ENCODE measurements at regions not wholly inside any gene's neighbourhood (a gene's known extent, or its start where the extent isn't known, plus 50 kb on each side); places are given as distances from the start of the nearest gene placed in this dataset.
"Not testable (repeated sequence)": the region's sequence is repeated elsewhere in the genome, so short reads cannot be mapped to it uniquely, and the experiment has no call there.

DNA sequence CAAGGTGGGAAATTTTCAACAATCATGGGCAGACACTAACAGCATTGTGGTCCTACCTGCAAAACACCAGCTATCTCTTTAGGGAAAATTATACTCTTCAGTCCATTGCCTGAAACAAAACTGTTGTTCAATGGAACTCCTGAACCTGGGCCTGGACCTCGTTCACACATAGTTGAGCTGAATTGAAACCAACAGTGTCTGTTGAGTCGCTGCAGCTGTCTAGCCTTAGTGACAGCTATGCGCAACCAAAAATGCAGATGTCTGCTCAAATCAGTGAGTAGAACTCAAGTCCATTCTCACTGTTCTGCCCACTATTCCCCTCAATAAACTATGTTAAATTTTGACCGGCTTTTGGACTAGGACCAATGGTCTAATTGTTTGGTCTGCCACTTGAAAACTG lies 286.2 kb downstream of the TFAP2A start:
- no peak for DNase-seq (ENCODE audit: low read depth)

DNA sequence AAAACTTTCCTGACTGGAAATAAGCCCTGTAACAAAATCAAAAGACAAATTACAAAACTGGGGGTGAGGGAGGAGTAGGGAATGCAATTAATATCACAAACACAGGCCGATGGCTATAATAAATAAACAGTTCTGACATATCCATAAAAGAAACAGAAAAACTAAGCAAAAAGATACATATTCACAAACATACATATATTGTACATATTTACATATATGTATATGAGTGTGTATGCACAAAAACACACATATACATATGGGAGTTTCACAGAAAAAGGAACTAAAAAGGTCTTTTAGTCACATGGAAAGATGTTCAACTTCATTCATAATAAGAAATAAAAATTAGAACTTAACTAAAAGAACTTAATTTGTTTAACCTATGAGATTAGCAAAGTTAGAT lies 292.7 kb downstream of the TFAP2A start:
- DNase-seq (ENCODE audit: low read depth): no peak

DNA sequence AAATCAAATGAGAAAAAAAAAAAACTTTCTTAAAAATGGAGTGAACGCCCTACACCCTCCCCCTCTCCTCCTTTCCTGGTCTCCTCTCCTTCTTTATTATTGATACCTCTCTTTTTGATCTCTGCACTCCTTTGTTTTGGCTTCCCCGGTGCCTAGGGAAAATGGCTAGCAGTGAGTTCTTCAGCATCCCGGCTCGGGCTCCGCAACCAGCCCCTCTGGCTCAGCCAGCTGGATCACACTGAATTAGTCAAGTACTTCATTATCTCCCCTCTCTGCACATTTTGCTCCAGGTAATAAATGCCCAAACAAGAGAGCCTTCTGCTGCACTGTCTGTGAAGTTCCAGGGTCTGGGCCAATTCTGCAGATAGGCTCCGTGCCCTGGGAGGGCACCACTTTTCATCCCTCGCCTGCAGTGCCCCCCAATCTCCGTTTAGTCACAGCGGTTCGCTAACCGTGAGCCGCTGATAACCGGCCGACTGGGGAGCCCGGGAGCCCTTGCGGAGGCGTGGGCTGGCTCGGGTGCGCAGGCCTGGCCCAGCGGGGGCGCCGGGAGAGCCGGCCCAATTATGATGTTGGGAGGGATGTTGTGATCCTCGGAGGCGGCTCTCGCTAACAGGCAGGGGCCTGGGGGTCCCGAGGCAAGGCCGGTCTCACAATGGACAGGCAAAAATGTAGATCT lies 301.9 kb downstream of the TFAP2A start:
- DNase-seq (ENCODE audit: low read depth): peak; percentile 53

DNA sequence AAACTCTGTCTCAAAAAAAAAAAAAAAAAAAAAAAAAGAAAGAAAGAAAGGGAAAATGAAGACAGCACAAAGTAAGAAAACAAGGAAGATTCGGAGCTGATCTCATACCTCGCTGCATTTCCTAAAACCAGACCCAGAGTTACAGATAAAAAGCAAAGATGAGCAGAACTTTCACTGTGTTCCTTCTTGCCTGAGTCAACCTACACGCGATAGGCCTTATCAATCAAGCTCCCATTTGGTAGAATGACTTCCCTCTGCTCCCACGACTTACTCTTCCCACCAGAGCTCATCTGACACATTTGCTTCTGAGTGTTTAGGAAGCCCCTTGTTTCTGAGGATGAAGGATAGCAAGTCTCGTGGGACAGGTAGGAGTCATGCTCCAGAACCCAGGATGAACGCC lies 302.9 kb downstream of the TFAP2A start:
- no peak for DNase-seq (ENCODE audit: low read depth)

DNA sequence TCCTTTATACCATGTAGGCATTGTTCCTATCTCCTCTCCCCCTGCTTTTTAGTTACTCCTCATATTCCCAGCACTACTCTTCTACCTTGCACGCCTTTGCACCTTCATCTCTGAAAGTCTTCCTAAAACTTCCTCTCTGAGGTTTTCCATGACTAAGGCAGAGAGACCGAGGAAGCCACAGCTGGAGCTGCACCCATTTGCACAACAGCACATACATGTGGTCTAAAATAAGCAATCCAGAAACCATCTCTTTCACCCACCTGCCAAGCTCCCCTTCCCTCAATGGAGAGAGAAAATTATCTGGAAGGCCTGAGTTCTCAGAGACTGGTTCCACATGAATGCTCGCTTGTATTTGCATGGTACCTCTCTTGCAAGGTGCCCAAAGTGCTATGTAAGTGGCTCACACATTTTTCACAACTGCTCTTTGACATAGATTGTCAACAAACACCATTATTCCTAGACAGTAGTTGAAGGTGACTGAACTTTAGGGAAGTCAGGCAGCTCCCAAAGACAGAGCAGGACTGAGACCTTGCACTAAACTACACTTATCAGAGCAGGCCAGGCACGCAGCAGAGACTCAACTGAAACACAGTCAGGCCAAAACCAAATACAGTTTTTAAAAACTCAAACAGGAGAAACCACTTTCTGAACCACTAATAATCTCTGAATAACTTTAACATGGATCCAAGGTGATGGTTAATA lies 313.2 kb downstream of the TFAP2A start:
- peak; percentile 80 for DNase-seq (ENCODE audit: low read depth)

DNA sequence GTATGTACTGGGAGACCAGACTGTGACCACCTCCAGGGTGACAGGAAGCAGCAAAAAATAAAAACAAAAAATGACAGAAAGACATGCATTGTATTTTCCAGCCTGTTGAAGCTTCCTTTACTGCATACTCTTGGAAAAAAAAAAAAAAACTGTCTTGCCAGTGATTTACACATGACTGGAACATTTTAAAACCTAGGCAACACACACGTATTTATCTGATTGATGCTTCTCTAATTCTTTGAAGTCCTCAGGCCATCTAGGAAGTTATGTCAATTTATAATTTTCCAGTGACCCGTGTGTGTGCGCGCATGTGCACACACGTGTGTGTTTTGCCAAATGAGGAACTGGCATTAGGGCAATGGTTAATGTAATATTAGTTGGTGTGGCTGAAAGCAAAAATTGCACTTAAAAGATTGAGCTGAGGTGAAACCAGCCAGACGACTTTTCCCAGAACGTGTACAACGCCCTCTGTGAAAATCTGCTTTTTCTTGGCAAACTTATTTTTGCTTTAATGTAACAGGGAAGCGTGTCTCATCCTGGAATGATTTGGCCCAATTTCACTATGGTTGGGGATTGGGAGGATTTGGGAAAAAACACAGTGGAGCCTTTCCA lies 315.2 kb downstream of the TFAP2A start:
- no peak for DNase-seq (ENCODE audit: low read depth)

DNA sequence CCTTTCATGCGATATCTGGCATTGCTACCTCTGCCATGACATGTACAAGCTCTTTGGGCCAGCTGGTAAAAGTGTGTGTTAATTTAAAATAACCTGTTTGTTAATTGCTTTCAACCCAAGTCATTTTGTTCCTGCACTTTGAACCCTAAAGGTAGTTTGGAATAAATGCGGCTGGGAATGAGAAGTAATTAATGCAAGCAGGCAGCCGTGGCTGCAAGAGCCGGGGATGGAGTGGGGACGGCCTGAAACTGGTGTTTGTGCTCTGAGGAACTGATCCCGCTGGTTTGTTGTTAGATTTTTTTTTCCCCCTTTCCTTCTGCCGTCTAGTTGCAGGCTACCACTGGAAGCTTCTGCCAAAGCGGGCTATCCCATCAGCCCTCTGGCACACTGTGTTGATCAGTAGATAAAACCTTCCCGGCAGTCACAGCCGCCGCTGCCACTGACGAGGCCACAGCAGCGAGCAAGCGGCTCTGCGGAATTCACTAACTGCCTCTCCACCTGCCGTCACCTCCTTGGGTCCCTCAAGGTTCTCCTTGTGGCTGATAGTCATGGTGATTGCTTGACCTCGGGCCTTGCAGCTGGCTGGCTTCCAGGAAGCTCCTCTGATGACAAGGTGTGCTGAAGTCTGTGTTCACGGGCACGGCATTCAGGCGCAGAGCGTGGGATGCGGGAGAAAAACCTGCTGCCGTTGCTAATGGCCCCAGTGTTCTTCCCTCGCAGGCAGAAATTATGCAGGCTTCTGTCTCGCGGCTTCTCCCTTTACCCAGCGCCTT lies 315.9 kb downstream of the TFAP2A start:
- DNase-seq (ENCODE audit: low read depth): peak; percentile 49

DNA sequence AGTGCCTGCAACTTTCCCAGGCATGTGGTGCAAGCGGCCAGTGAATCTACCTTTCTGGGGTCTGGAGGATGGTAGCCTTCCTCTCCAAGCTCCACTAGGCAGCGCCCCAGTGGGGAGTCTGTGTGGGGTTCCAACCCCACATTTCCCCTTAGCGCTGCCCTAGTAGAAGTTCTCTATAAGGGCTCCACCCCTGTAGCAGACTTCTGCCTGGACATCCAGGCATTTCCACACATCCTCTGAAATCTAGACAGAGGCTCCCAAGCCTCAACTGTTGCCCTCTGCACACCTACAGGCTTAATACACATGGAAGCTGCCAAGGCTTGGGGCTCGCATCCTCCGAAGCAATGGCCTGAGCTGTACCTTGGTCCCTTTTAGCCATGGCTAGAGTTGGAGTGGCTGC lies 321.6 kb downstream of the TFAP2A start:
- DNase-seq (ENCODE audit: low read depth): no peak

DNA sequence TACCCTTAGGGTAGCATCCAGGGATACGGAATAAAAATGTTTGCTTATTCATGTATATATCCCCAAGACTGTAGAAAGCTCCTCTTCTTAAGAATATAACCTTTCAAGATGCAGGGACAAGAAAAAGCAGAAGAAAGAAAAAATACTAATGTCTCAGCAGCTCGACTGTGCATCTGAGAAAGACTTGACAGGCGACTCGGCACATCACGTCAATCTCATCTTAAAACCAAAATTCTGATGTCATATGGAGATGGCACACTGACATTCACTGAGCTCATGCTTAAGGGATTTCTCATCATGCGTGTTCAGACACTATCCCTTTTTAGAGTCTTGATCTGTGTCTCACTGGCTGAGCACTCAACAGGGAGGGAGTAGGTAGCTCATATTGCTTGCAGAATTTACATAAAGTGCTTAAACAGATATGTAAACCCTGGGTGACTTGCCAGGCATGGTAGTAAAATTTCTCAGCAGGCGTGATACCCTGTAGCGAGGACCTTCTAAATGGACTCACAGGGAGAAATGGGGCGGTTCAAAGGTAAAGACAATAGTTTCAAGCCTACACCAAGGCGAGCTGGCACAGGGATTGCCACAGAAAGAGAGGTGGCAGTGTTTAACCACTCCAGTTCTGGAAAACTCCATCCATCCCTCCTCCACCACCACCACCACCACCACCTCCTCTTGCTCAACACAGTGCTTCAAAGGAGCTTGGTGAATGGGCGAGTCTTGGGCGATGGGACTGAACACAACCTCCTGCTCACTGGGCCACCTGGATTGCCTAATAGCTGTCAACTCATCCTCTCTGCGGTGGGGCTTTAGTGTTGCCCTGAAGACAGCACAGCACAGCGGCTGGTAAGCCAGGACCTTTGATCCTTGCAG lies 330.5 kb downstream of the TFAP2A start:
- DNase-seq (ENCODE audit: low read depth): peak; percentile 33

DNA sequence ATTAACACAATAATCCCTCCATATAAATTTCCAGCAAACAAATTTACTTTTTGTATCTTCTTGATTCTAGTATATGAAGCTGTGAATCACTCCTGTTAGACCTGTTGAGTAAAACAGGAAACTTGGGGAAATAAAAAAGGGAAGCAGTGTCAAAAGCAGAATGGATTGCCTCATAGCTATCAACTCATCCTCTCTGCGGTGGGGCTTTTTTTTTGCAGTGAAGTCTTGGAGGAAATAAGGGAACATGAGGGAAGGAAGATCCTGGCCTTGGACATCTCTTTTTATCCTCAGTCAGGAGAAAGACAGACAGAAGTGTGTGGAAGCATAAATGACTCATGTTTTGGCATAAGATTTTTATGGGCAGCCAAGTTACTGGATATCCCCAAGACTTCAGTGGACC lies 332.5 kb downstream of the TFAP2A start:
- DNase-seq (ENCODE audit: low read depth): no peak

DNA sequence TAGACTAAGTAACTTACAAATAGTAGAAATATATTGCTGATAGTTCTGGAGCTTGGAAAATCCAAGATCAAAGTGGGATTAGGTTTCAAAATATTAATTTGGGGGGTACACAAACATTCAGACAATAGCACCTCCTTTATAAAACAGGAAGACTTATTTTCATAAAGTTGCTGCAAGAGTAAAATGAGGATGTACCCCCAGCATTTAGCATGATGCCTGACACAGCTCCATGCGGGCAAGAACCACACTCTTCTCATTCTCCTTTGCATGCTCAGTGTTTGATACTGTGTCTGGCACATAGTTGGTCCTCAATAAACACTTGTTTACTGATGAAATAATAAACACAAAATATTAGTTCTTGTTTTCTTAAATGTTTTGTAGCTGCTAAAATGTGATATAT lies 332.9 kb downstream of the TFAP2A start:
- no peak for DNase-seq (ENCODE audit: low read depth)

DNA sequence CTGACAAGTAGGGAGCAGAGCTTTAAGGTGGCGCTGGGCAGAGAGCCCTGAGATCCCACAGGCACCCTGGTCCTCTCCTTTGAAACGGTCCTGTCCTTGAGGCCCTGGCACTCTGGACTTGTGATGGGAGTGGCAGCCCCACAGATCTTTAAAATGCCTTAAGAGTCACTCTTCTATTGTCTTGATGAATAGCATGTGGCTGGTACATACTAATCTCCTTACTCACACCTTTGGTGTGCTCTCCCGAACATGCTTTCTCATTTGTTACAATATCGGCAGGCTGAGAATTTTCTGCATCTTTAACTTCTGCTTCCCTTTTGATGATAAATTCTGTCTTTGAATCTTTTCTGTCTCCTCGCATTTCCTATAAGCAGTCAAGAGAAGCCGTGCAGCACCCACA lies 333.8 kb downstream of the TFAP2A start:
- DNase-seq (ENCODE audit: low read depth): peak; percentile 26

DNA sequence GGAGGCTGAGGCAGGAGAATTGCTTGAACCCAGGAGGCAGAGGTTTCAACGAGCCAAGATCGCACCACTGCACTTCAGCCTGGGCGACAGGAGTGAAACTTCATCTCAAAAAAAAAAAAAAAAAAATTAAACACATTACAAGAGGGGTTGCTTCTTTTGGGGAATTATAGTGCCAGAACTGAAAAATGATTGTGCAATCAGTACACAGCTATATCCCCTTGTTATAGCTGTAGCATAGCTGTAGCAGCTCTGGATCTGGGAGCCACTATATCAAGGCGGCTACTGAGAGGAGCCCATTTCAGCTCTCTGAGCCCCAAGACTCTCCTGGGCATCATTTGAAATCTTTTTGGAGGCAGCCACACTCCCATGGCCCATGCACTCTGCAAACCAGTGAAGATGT lies 334.3 kb downstream of the TFAP2A start:
- DNase-seq (ENCODE audit: low read depth): no peak

DNA sequence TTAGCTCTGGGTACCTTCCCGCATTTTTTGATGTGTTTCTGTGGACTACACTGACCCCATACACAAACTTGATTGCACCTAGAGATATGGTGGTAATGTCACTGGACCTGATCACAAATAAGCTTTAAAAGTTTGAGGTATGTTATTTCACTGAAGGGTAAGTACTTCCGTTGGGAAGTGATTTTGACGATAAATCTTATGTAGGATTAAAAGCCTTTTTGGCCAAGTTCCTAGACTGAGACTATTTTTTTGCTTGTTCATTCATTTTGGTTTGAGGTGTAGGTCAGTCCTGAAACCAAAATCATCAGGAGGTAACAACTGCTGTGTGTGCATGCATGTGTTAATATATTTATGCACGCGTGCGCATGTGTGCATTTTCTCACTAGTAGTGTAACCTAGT lies 336.3 kb downstream of the TFAP2A start:
- no peak for DNase-seq (ENCODE audit: low read depth)

DNA sequence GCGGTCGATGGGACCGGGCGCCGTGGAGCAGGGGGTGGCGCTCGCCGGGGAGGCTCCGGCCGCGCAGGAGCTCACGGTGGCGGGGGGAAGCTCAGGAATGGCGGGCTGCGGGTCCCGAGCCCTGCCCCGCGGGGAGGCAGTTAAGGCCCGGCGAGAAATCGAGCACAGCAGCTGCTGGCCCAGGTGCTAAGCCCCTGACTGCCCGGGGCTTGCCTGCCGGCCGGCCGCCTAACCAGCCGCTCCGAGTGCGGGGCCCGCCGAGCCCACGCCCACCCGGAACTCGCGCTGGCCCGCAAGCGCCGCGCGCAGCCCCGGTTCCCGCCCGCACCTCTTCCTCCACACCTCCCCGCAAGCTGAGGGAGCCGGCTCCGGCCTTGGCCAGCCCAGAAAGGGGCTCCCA lies 340.1 kb downstream of the TFAP2A start:
- DNase-seq (ENCODE audit: low read depth): not testable (repeated sequence)

DNA sequence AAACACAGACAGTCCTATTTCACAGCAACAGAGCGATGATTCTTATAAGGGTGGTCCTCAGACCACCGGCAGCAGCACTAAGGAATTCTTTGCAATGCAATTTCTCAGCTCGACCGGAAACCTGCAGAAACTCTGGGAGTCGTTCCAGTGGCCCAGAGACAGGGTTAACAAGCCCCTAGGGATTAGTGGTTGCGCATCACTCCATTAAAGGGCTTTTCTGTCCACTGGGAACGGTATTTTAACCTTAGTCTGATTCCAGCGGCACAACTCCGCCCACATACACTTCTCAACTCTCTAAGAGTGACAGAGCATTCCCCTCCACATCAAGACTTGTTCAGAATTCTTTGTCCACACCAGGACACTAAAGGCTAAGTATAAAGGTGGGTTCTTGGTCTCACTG lies 341.5 kb downstream of the TFAP2A start:
- peak; percentile 69 for DNase-seq (ENCODE audit: low read depth)

DNA sequence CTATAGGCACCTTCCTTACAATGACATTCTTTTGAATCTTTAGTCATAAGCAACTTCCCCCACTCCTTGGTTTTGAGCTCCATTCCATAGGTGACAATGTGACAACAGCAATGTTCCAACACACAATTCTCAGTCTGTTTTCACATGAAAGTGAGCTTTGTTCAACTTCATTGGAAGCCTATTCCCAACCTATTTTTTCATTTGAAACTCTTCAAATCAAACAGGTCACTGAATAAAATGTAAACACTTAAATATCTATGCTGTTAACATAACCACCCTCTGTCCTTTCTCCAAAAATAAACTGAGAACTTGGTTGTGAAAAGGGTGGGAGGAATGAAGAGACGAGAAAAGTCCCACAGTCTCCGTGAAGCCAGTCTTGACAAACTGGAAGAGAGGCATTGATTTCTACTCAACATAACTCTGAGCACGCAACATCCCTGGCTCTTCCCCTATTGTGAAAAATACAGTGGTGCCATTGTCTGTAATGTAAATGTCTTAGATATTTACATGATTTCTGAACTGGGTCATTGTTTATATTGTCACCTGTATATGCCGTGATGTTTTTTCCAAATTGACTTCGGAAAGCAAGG lies 343.1 kb downstream of the TFAP2A start:
- DNase-seq (ENCODE audit: low read depth): no peak

DNA sequence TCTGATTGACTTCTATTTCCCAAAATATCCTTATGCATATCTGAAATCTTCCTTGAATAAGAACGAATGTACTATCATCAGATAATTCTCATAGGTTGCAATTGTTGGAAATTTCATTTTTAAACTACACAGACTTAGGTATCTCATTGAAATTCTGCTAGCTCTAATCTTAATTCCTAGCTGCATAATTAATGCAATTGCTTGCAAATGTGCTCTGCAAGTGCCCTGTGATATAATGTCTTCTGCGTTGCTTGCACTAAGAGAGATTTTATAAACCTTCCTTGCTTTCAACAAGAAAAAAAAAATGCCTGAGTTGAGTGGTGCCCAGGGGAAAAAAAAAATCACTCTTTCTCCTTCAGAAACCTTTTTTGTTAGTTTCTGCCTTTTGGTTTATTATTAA lies 354.9 kb downstream of the TFAP2A start:
- no peak for DNase-seq (ENCODE audit: low read depth)

DNA sequence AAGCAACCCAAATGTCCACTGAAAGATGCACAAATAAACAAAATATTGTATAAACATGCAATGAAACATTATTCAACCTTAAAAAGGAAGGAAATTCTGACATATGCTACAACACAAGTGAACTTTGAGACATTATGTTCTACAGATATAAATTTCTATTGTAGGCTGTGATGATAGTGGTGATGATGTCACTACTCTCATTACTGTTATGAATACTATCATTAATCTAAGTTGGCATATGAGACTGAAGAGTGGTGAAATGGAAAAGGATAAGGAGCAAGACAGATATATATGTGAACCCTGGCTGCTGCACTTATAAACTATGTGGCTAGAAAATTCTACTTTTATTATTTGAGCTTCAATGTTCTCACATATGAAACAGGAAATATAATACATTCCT lies 360.2 kb downstream of the TFAP2A start:
- DNase-seq (ENCODE audit: low read depth): no peak

DNA sequence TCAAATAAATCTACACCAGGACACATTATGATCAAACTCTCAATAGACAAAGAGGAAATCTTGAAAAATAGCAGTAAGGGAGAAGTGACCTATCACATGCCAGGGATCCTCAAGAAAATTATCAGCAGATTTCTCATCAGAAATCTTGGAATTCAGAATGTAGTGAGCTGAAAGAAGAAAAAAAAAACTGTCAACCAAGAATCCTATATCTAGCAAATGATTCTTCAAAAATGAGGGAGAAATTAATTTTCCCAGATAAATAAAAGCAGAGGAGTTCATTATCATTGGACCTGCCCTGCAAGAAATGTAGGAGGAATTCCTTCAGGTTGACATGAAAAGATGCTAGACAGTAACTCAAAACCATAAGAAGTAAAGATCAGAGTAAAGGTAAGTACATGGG lies 363.6 kb downstream of the TFAP2A start:
- DNase-seq (ENCODE audit: low read depth): no peak

All from Daoy (cell line).